Stimulated activated naive CD8-positive, alpha-beta T cell treated with anti-CD3 and anti-CD28 coated beads, Interleukin-15, amount 100 ng/mL, for 72 hours (primary cell): ENCODE measurements at regions not wholly inside any gene's neighbourhood (a gene's known extent, or its start where the extent isn't known, plus 50 kb on each side); places are given as distances from the start of the nearest gene placed in this dataset.

ENCODE experiments used
- ATAC-seq: fragments of 150-1000 bp; cut with Tn5 transposase; 2 replicates; pipeline ENCODE4 v1.10.0; 2021; ENCODE audit warnings: mild to moderate bottlenecking, moderate library complexity
- DNase-seq, 2 donors: peaks; one replicate each; pipeline ENCODE4 v3.0.0; 2021 to 2022
- H3K27ac Mint-ChIP-seq, 2 donors: one replicate each; pipeline ENCODE4 v1.8.0; 2022; ENCODE audit warnings: mild to moderate bottlenecking in 2 of 2, mixed read lengths in 2 of 2, moderate library complexity in 2 of 2
- H3K27me3 Mint-ChIP-seq: one replicate; pipeline ENCODE4 v1.8.0; 2022; ENCODE audit warnings: mixed read lengths
- H3K4me1 Mint-ChIP-seq: one replicate; pipeline ENCODE4 v1.8.0; 2022; ENCODE audit warnings: mild to moderate bottlenecking, mixed read lengths
- H3K4me3 Mint-ChIP-seq, 2 donors: one replicate each; pipeline ENCODE4 v1.8.0; 2022; ENCODE audit warnings: mild to moderate bottlenecking in 2 of 2, mixed read lengths in 2 of 2, moderate library complexity in 1 of 2
- H3K9me3 Mint-ChIP-seq, 2 donors: one replicate each; pipeline ENCODE4 v1.8.0; 2022; ENCODE audit warnings: mixed read lengths in 2 of 2

GRCh38 chr10:55158633-55159032 lies 357.6 kb upstream of the PCDH15 start:
- ATAC-seq, result no peak
- no peaks in the 10 kb centered on the region for H3K4me1 Mint-ChIP-seq
- H3K27me3 Mint-ChIP-seq, result no peaks in the 10 kb centered on the region
- H3K9me3 Mint-ChIP-seq, result peaks cover 6 to 13% of the 10 kb centered on the region in 2 donors
- DNase-seq, result no peak
- H3K27ac Mint-ChIP-seq, result no peak overlapping the region
- H3K4me3 Mint-ChIP-seq, result no peak overlapping the region

- H3K27ac Mint-ChIP-seq, result no peak overlapping the region
- DNase-seq (no peak), ATAC-seq (no peak)
- peaks cover 0 to 7% of the 10 kb centered on the region in 2 donors for H3K9me3 Mint-ChIP-seq
- no peaks in the 10 kb centered on the region for H3K4me1 Mint-ChIP-seq
- H3K4me3 Mint-ChIP-seq, result no peak overlapping the region
- H3K27me3 Mint-ChIP-seq, result no peaks in the 10 kb centered on the region
Measured at GRCh38 chr10:55146032-55146431, 345.0 kb upstream of the PCDH15 start.

GRCh38 chr10:55144001-55144400 lies 343.0 kb upstream of the PCDH15 start:
- ATAC-seq (no peak), DNase-seq (no peak)
- H3K4me3 Mint-ChIP-seq, result no peak overlapping the region
- no peaks in the 10 kb centered on the region for H3K4me1 Mint-ChIP-seq
- H3K27ac Mint-ChIP-seq, result no peak overlapping the region
- H3K27me3 Mint-ChIP-seq, result no peaks in the 10 kb centered on the region
- no peaks in the 10 kb centered on the region for H3K9me3 Mint-ChIP-seq

GRCh38 chr10:55141892-55142291 lies 340.9 kb upstream of the PCDH15 start:
- Mint-ChIP-seq H3K4me1 (no peaks in the 10 kb centered on the region), H3K9me3 (no peaks in the 10 kb centered on the region), H3K4me3 (no peak overlapping the region), H3K27me3 (no peaks in the 10 kb centered on the region), H3K27ac (no peak overlapping the region)
- ATAC-seq, result no peak
- DNase-seq, result no peak

- H3K4me1 Mint-ChIP-seq, result no peaks in the 10 kb centered on the region
- ATAC-seq (no peak), DNase-seq (no peak)
- no peaks in the 10 kb centered on the region for H3K9me3 Mint-ChIP-seq
- no peak overlapping the region for H3K27ac Mint-ChIP-seq
- no peaks in the 10 kb centered on the region for H3K27me3 Mint-ChIP-seq
- H3K4me3 Mint-ChIP-seq, result no peak overlapping the region
Measured at GRCh38 chr10:55137063-55137462, 336.0 kb upstream of the PCDH15 start.

GRCh38 chr10:55104738-55105137 lies 303.7 kb upstream of the PCDH15 start:
- ATAC-seq, result no peak
- H3K4me1 Mint-ChIP-seq, result no peaks in the 10 kb centered on the region
- DNase-seq, result no peak
- no peak overlapping the region for H3K4me3 Mint-ChIP-seq
- H3K9me3 Mint-ChIP-seq, result peaks cover 7% of the 10 kb centered on the region in 2 donors
- H3K27me3 Mint-ChIP-seq, result no peaks in the 10 kb centered on the region
- no peak overlapping the region for H3K27ac Mint-ChIP-seq

- no peak overlapping the region for H3K27ac Mint-ChIP-seq
- H3K4me1 Mint-ChIP-seq, result no peaks in the 10 kb centered on the region
- H3K9me3 Mint-ChIP-seq, result peaks cover 5 to 7% of the 10 kb centered on the region in 2 donors
- ATAC-seq (no peak), DNase-seq (no peak)
- no peak overlapping the region for H3K4me3 Mint-ChIP-seq
- no peaks in the 10 kb centered on the region for H3K27me3 Mint-ChIP-seq
Measured at GRCh38 chr10:55098452-55098851, 297.4 kb upstream of the PCDH15 start.

GRCh38 chr10:55091691-55092328 lies 290.8 kb upstream of the PCDH15 start:
- no peak for DNase-seq
- no peaks in the 10 kb centered on the region for H3K4me1 Mint-ChIP-seq
- no peak overlapping the region for H3K27ac Mint-ChIP-seq
- no peak for ATAC-seq
- no peaks in the 10 kb centered on the region for H3K27me3 Mint-ChIP-seq
- peaks cover 0 to 5% of the 10 kb centered on the region in 2 donors for H3K9me3 Mint-ChIP-seq
- no peak overlapping the region for H3K4me3 Mint-ChIP-seq

- no peak overlapping the region for H3K4me3 Mint-ChIP-seq
- H3K4me1 Mint-ChIP-seq, result no peaks in the 10 kb centered on the region
- H3K27ac Mint-ChIP-seq, result no peak overlapping the region
- ATAC-seq, result no peak
- DNase-seq, result no peak
- peaks cover 17 to 39% of the 10 kb centered on the region in 2 donors for H3K9me3 Mint-ChIP-seq
- H3K27me3 Mint-ChIP-seq, result no peaks in the 10 kb centered on the region
Measured at GRCh38 chr10:55078121-55078520, 277.1 kb upstream of the PCDH15 start.

- Mint-ChIP-seq H3K9me3 (peaks cover 0 to 13% of the 10 kb centered on the region in 2 donors), H3K27ac (no peak overlapping the region), H3K27me3 (no peaks in the 10 kb centered on the region), H3K4me3 (no peak overlapping the region), H3K4me1 (no peaks in the 10 kb centered on the region)
- DNase-seq (no peak), ATAC-seq (no peak)
Measured at GRCh38 chr10:55065185-55065584, 264.2 kb upstream of the PCDH15 start.

- peaks cover 0 to 12% of the 10 kb centered on the region in 2 donors for H3K9me3 Mint-ChIP-seq
- H3K4me1 Mint-ChIP-seq, result no peaks in the 10 kb centered on the region
- ATAC-seq, result no peak
- no peak for DNase-seq
- H3K27ac Mint-ChIP-seq, result no peak overlapping the region
- no peak overlapping the region for H3K4me3 Mint-ChIP-seq
- H3K27me3 Mint-ChIP-seq, result no peaks in the 10 kb centered on the region
Measured at GRCh38 chr10:55063811-55064210, 262.8 kb upstream of the PCDH15 start.

GRCh38 chr10:55062349-55062748 lies 261.3 kb upstream of the PCDH15 start:
- H3K4me3 Mint-ChIP-seq, result no peak overlapping the region
- no peak overlapping the region for H3K27ac Mint-ChIP-seq
- ATAC-seq (no peak), DNase-seq (no peak)
- no peaks in the 10 kb centered on the region for H3K27me3 Mint-ChIP-seq
- H3K9me3 Mint-ChIP-seq, result peaks cover 4 to 5% of the 10 kb centered on the region in 2 donors
- no peaks in the 10 kb centered on the region for H3K4me1 Mint-ChIP-seq

GRCh38 chr10:55058800-55059199 lies 257.8 kb upstream of the PCDH15 start:
- no peak overlapping the region for H3K27ac Mint-ChIP-seq
- ATAC-seq (no peak), DNase-seq (no peak)
- peaks cover 0 to 20% of the 10 kb centered on the region in 2 donors for H3K9me3 Mint-ChIP-seq
- H3K4me3 Mint-ChIP-seq, result no peak overlapping the region
- no peaks in the 10 kb centered on the region for H3K4me1 Mint-ChIP-seq
- no peaks in the 10 kb centered on the region for H3K27me3 Mint-ChIP-seq

GRCh38 chr10:55051515-55051914 lies 250.5 kb upstream of the PCDH15 start:
- H3K27me3 Mint-ChIP-seq, result no peaks in the 10 kb centered on the region

GRCh38 chr10:55048830-55049498 lies 247.9 kb upstream of the PCDH15 start:
- Mint-ChIP-seq H3K4me1 (no peaks in the 10 kb centered on the region), H3K27me3 (no peaks in the 10 kb centered on the region), H3K27ac (no peak overlapping the region), H3K4me3 (no peak overlapping the region), H3K9me3 (peaks cover 0 to 10% of the 10 kb centered on the region in 2 donors)
- no peak for ATAC-seq
- no peak for DNase-seq

More at GRCh38 chr10:55051515-55051914, 250.5 kb upstream of the PCDH15 start:
- H3K4me1 Mint-ChIP-seq, result no peaks in the 10 kb centered on the region
- ATAC-seq (no peak), DNase-seq (no peak)
- H3K27ac Mint-ChIP-seq, result no peak overlapping the region
- peaks cover 0 to 15% of the 10 kb centered on the region in 2 donors for H3K9me3 Mint-ChIP-seq
- no peak overlapping the region for H3K4me3 Mint-ChIP-seq

GRCh38 chr10:55043540-55043939 lies 242.5 kb upstream of the PCDH15 start:
- Mint-ChIP-seq H3K4me3 (no peak overlapping the region), H3K4me1 (no peaks in the 10 kb centered on the region), H3K9me3 (peaks cover 7 to 8% of the 10 kb centered on the region in 2 donors), H3K27me3 (no peaks in the 10 kb centered on the region), H3K27ac (no peak overlapping the region)
- ATAC-seq, result no peak
- DNase-seq, result no peak
